ENCODE measurements at regions not wholly inside any gene's neighbourhood (a gene's known extent, or its start where the extent isn't known, plus 50 kb on each side); places are given as distances from the start of the nearest gene placed in this dataset.

- Mint-ChIP-seq H3K4me1 (ENCODE audit: low read depth, unreplicated experiment) (peaks cover 5% of the 10 kb centered on the region), H3K9me3 (ENCODE audit: unreplicated experiment) (no peaks in the 10 kb centered on the region), H3K4me3 (ENCODE audit: unreplicated experiment) (no peak overlapping the region), H3K27me3 (ENCODE audit: unreplicated experiment) (no peaks in the 10 kb centered on the region), H3K36me3 (ENCODE audit: unreplicated experiment) (no peaks in the 10 kb centered on the region), H3K27ac (ENCODE audit: unreplicated experiment) (no peak overlapping the region)
- no peak for TF ChIP-seq CTCF (IDR thresholded peaks at IDR 0.05; ENCODE audit: partially characterized antibody, unreplicated experiment)
- no peak for DNase-seq
Observed at GRCh38 chr16:80380514-80380913, 160.3 kb upstream of the DYNLRB2 start.

GRCh38 chr16:80377096-80377956 is 163.5 kb upstream of the DYNLRB2 start:
- Mint-ChIP-seq H3K4me3 (ENCODE audit: unreplicated experiment) (no peak overlapping the region), H3K27ac (ENCODE audit: unreplicated experiment) (no peak overlapping the region), H3K27me3 (ENCODE audit: unreplicated experiment) (peaks cover 3% of the 10 kb centered on the region), H3K9me3 (ENCODE audit: unreplicated experiment) (no peaks in the 10 kb centered on the region), H3K36me3 (ENCODE audit: unreplicated experiment) (peaks cover 5% of the 10 kb centered on the region), H3K4me1 (ENCODE audit: low read depth, unreplicated experiment) (peaks cover 5% of the 10 kb centered on the region)
- no peak for DNase-seq
- TF ChIP-seq CTCF (IDR thresholded peaks at IDR 0.05; ENCODE audit: partially characterized antibody, unreplicated experiment) = no peak

- no peak overlapping the region for H3K4me3 Mint-ChIP-seq (ENCODE audit: unreplicated experiment)
- no peak for TF ChIP-seq CTCF (IDR thresholded peaks at IDR 0.05; ENCODE audit: partially characterized antibody, unreplicated experiment)
- H3K27me3 Mint-ChIP-seq (ENCODE audit: unreplicated experiment) = peaks cover 3% of the 10 kb centered on the region
- H3K36me3 Mint-ChIP-seq (ENCODE audit: unreplicated experiment) = peaks cover 5% of the 10 kb centered on the region
- no peaks in the 10 kb centered on the region for H3K9me3 Mint-ChIP-seq (ENCODE audit: unreplicated experiment)
- no peak for DNase-seq
- no peak overlapping the region for H3K27ac Mint-ChIP-seq (ENCODE audit: unreplicated experiment)
- peaks cover 4% of the 10 kb centered on the region for H3K4me1 Mint-ChIP-seq (ENCODE audit: low read depth, unreplicated experiment)
Observed at GRCh38 chr16:80375973-80376372, 164.8 kb upstream of the DYNLRB2 start.

- Mint-ChIP-seq H3K36me3 (ENCODE audit: unreplicated experiment) (peaks cover 5% of the 10 kb centered on the region), H3K27ac (ENCODE audit: unreplicated experiment) (no peak overlapping the region), H3K27me3 (ENCODE audit: unreplicated experiment) (peaks cover 3% of the 10 kb centered on the region)
Observed at GRCh38 chr16:80375513-80375912, 165.3 kb upstream of the DYNLRB2 start.

More at GRCh38 chr16:80375513-80375912, 165.3 kb upstream of the DYNLRB2 start:
- no peak for TF ChIP-seq CTCF (IDR thresholded peaks at IDR 0.05; ENCODE audit: partially characterized antibody, unreplicated experiment)
- DNase-seq = no peak
- H3K4me3 Mint-ChIP-seq (ENCODE audit: unreplicated experiment) = no peak overlapping the region
- no peaks in the 10 kb centered on the region for H3K9me3 Mint-ChIP-seq (ENCODE audit: unreplicated experiment)
- peaks cover 2% of the 10 kb centered on the region for H3K4me1 Mint-ChIP-seq (ENCODE audit: low read depth, unreplicated experiment)

Data from glutamatergic neuron (in vitro differentiated cells).